ENCODE measurements at regions not wholly inside any gene's neighbourhood (a gene's known extent, or its start where the extent isn't known, plus 50 kb on each side); places are given as distances from the start of the nearest gene placed in this dataset.
"Not testable (repeated sequence)": the region's sequence is repeated elsewhere in the genome, so short reads cannot be mapped to it uniquely, and the experiment has no call there.

- DNase-seq (ENCODE audit: low read depth in 3 of 3): no peak
These were observed 614.2 kb upstream of the ADARB2 start for GRCh38 chr10:2351566-2351965.

GRCh38 chr10:2342206-2342605 lies 604.9 kb upstream of the ADARB2 start:
- DNase-seq (ENCODE audit: low read depth in 3 of 3): no peak

- DNase-seq (ENCODE audit: low read depth in 3 of 3): no peak
These were observed 603.7 kb upstream of the ADARB2 start for GRCh38 chr10:2340831-2341647.

- DNase-seq (ENCODE audit: low read depth in 3 of 3): no peak
These were observed 598.3 kb upstream of the ADARB2 start for GRCh38 chr10:2335626-2336025.

- DNase-seq (ENCODE audit: low read depth in 3 of 3): no peak
These were observed 597.2 kb upstream of the ADARB2 start for GRCh38 chr10:2334575-2334974.

GRCh38 chr10:2329082-2329481 lies 591.8 kb upstream of the ADARB2 start:
- DNase-seq (ENCODE audit: low read depth in 3 of 3): no peak

GRCh38 chr10:2326411-2326810 lies 589.1 kb upstream of the ADARB2 start:
- DNase-seq (ENCODE audit: low read depth in 3 of 3): no peak

GRCh38 chr10:2315045-2315485 lies 577.7 kb upstream of the ADARB2 start:
- not testable (repeated sequence) for DNase-seq (ENCODE audit: low read depth in 3 of 3)

- DNase-seq (ENCODE audit: low read depth in 3 of 3): no peak
These were observed 568.8 kb upstream of the ADARB2 start for GRCh38 chr10:2306081-2306480.

- no peak for DNase-seq (ENCODE audit: low read depth in 3 of 3)
These were observed 565.8 kb upstream of the ADARB2 start for GRCh38 chr10:2303169-2303568.

GRCh38 chr10:2301227-2301626 lies 563.9 kb upstream of the ADARB2 start:
- DNase-seq (ENCODE audit: low read depth in 3 of 3): no peak

- DNase-seq (ENCODE audit: low read depth in 3 of 3): no peak
These were observed 562.9 kb upstream of the ADARB2 start for GRCh38 chr10:2300231-2300630.

GRCh38 chr10:2296179-2296891 lies 559.0 kb upstream of the ADARB2 start:
- no peak for DNase-seq (ENCODE audit: low read depth in 3 of 3)

GRCh38 chr10:2294739-2295138 lies 557.4 kb upstream of the ADARB2 start:
- no peak for DNase-seq (ENCODE audit: low read depth in 3 of 3)

- DNase-seq (ENCODE audit: low read depth in 3 of 3): no peak
These were observed 546.7 kb upstream of the ADARB2 start for GRCh38 chr10:2284071-2284470.

- no peak for DNase-seq (ENCODE audit: low read depth in 3 of 3)
These were observed 544.9 kb upstream of the ADARB2 start for GRCh38 chr10:2282202-2282601.

GRCh38 chr10:2280713-2281300 lies 543.5 kb upstream of the ADARB2 start:
- DNase-seq (ENCODE audit: low read depth in 3 of 3): no peak

- DNase-seq (ENCODE audit: low read depth in 3 of 3): no peak
These were observed 542.4 kb upstream of the ADARB2 start for GRCh38 chr10:2279711-2280110.

- DNase-seq (ENCODE audit: low read depth in 3 of 3): no peak
These were observed 541.0 kb upstream of the ADARB2 start for GRCh38 chr10:2278363-2278762.

GRCh38 chr10:2263561-2263960 lies 526.2 kb upstream of the ADARB2 start:
- no peak for DNase-seq (ENCODE audit: low read depth in 3 of 3)

- no peak for DNase-seq (ENCODE audit: low read depth in 3 of 3)
These were observed 525.6 kb upstream of the ADARB2 start for GRCh38 chr10:2262878-2263277.

- DNase-seq (ENCODE audit: low read depth in 3 of 3): no peak
These were observed 525.0 kb upstream of the ADARB2 start for GRCh38 chr10:2262333-2262732.

GRCh38 chr10:2256241-2256640 lies 518.9 kb upstream of the ADARB2 start:
- DNase-seq (ENCODE audit: low read depth in 3 of 3): no peak
